Mesenteric fat pad (tissue), 1 donor: ENCODE measurements at regions not wholly inside any gene's neighbourhood (a gene's known extent, or its start where the extent isn't known, plus 50 kb on each side); places are given as distances from the start of the nearest gene placed in this dataset.

ENCODE experiments used
- DNase-seq: peaks from one replicate; pipeline ENCODE4 v3.0.0-alpha.2; 2020; ENCODE audit warnings: low spot score
- donor health status: DM: yes; HTN: yes; CAD: no.

GRCh38 chr14:97387252-97387874 is 590.2 kb downstream of the VRK1 start:
- DNase-seq: no peak

- no peak for DNase-seq
Observed at GRCh38 chr14:97388408-97388807, 591.2 kb downstream of the VRK1 start.

GRCh38 chr14:97390096-97390724 is 593.0 kb downstream of the VRK1 start:
- no peak for DNase-seq

GRCh38 chr14:97393244-97393643 is 596.1 kb downstream of the VRK1 start:
- no peak for DNase-seq

- DNase-seq: no peak
Observed at GRCh38 chr14:97395068-97395467, 597.9 kb downstream of the VRK1 start.

- DNase-seq: no peak
Observed at GRCh38 chr14:97401714-97402113, 604.5 kb downstream of the VRK1 start.

- no peak for DNase-seq
Observed at GRCh38 chr14:97402279-97402678, 605.1 kb downstream of the VRK1 start.

GRCh38 chr14:97407701-97408407 is 610.7 kb downstream of the VRK1 start:
- no peak for DNase-seq

- no peak for DNase-seq
Observed at GRCh38 chr14:97408503-97408902, 611.3 kb downstream of the VRK1 start.

- DNase-seq: no peak
Observed at GRCh38 chr14:97408937-97409815, 612.0 kb downstream of the VRK1 start.

- no peak for DNase-seq
Observed at GRCh38 chr14:97410667-97411620, 613.8 kb downstream of the VRK1 start.

- no peak for DNase-seq
Observed at GRCh38 chr14:97411938-97412612, 614.9 kb downstream of the VRK1 start.

GRCh38 chr14:97413022-97413539 is 615.9 kb downstream of the VRK1 start:
- no peak for DNase-seq

GRCh38 chr14:97413966-97414717 is 617.0 kb downstream of the VRK1 start:
- DNase-seq: no peak

GRCh38 chr14:97414718-97415098 is 617.5 kb downstream of the VRK1 start:
- no peak for DNase-seq

GRCh38 chr14:97415907-97416306 is 618.7 kb downstream of the VRK1 start:
- DNase-seq: no peak

- DNase-seq: no peak
Observed at GRCh38 chr14:97416550-97416949, 619.4 kb downstream of the VRK1 start.

GRCh38 chr14:97417331-97417730 is 620.1 kb downstream of the VRK1 start:
- DNase-seq: no peak

GRCh38 chr14:97420211-97420610 is 623.0 kb downstream of the VRK1 start:
- no peak for DNase-seq
